HEK293 (cell line): ENCODE measurements at regions not wholly inside any gene's neighbourhood (a gene's known extent, or its start where the extent isn't known, plus 50 kb on each side); places are given as distances from the start of the nearest gene placed in this dataset.

Source experiments
- CTCF ChIA-PET: fragments of 350-600 bp; formaldehyde crosslinking; extraction: SDS; loops from one replicate; lab custom pipeline; 2021; ENCODE audit warnings: antibody characterized with exemption; lab: Yijun Ruan, JAX
- POLR2A ChIA-PET: fragments of 300-600 bp; formaldehyde crosslinking; extraction: SDS; loops from one replicate; lab custom pipeline; 2020; ENCODE audit warnings: antibody characterized with exemption, inconsistent platforms; lab: Yijun Ruan, JAX
- H3K27ac ChIP-seq: fragments of 200-500 bp; sonication (Bioruptor generic); 2 replicates; pipeline ENCODE4 v1.5.1; 2014; ENCODE audit warnings: low read depth, low read length, control low read depth, inconsistent platforms; ENCODE audit errors: extremely low read depth
- H3K36me3 ChIP-seq, 2 experiments: fragments of 200-500 bp in 1 of 2; sonication (Bioruptor generic) in 1 of 2; 1 replicate in 1 of 2; 2 replicates in 1 of 2; pipeline ENCODE4 v1.5.1; 2014 to 2017; ENCODE audit warnings: inconsistent platforms in 2 of 2, low read length in 2 of 2; ENCODE audit not compliant: control insufficient read depth in 2 of 2, insufficient read depth in 1 of 2
- H3K4me1 ChIP-seq: fragments of 200-500 bp; sonication (Bioruptor generic); 2 replicates; pipeline ENCODE4 v1.5.1; 2014; ENCODE audit warnings: mild to moderate bottlenecking, low read length, inconsistent platforms; ENCODE audit not compliant: control insufficient read depth, insufficient read depth
- H3K4me3 ChIP-seq: 2 replicates; pipeline ENCODE4 v1.5.1; 2011; ENCODE audit warnings: low read depth, mild to moderate bottlenecking, control low read depth, low read length, moderate library complexity
- H3K9me3 ChIP-seq: fragments of 200-500 bp; sonication (Bioruptor generic); 2 replicates; pipeline ENCODE4 v1.5.1; 2014; ENCODE audit warnings: low read depth, low read length, inconsistent platforms; ENCODE audit not compliant: control insufficient read depth, insufficient read depth
- IKZF3 ChIP-seq: fragments of 450-650 bp; IDR thresholded peaks from 2 replicates; pipeline ENCODE4 v1.5.0; 2018; ENCODE audit warnings: missing biosample characterization, mild to moderate bottlenecking, missing genetic modification characterization, moderate library complexity
- KLF10 ChIP-seq: fragments of 450-650 bp; IDR thresholded peaks from 2 replicates; pipeline ENCODE4 v1.5.1; 2018; ENCODE audit warnings: missing biosample characterization, mild to moderate bottlenecking, missing genetic modification characterization
- MEIS1 ChIP-seq: sonication (generic); formaldehyde crosslinking; IDR thresholded peaks from 2 replicates; pipeline ENCODE4 v1.8.1; 2022; ENCODE audit warnings: missing genetic modification reagents, mild to moderate bottlenecking, borderline replicate concordance
- SETDB1 ChIP-seq: IDR thresholded peaks from one replicate; pipeline ENCODE4 v1.6.1; 2017; ENCODE audit warnings: mild to moderate bottlenecking, low read length, moderate library complexity, mixed read lengths; ENCODE audit not compliant: insufficient read length
- TRIM28 ChIP-seq: IDR thresholded peaks from 2 replicates; pipeline ENCODE4 v1.6.1; 2011; ENCODE audit warnings: low read length, control low read depth, borderline replicate concordance
- ZBTB21 ChIP-seq: fragments of 450-650 bp; formaldehyde crosslinking; IDR thresholded peaks from 2 replicates; pipeline ENCODE4 v1.5.1; 2017; ENCODE audit warnings: missing biosample characterization, missing genetic modification characterization
- ZEB2 ChIP-seq: fragments of 450-650 bp; formaldehyde crosslinking; IDR thresholded peaks from 2 replicates; pipeline ENCODE4 v1.5.1; 2016; ENCODE audit warnings: missing biosample characterization, missing genetic modification characterization
- ZFP69B ChIP-seq: fragments of 450-650 bp; formaldehyde crosslinking; IDR thresholded peaks from 2 replicates; pipeline ENCODE4 v1.5.1; 2016; ENCODE audit warnings: missing biosample characterization, missing genetic modification characterization
- ZNF133 ChIP-seq: fragments of 450-650 bp; formaldehyde crosslinking; IDR thresholded peaks from 2 replicates; pipeline ENCODE4 v1.5.1; 2016; ENCODE audit warnings: missing biosample characterization, missing genetic modification characterization
- ZNF211 ChIP-seq: fragments of 450-650 bp; formaldehyde crosslinking; IDR thresholded peaks from 2 replicates; pipeline ENCODE4 v1.5.1; 2016; ENCODE audit warnings: low read depth, missing biosample characterization, missing genetic modification characterization
- ZNF221 ChIP-seq: fragments of 450-650 bp; formaldehyde crosslinking; IDR thresholded peaks from 2 replicates; pipeline ENCODE4 v1.5.1; 2017; ENCODE audit warnings: missing biosample characterization, missing genetic modification characterization, borderline replicate concordance
- ZNF223 ChIP-seq: fragments of 450-650 bp; formaldehyde crosslinking; IDR thresholded peaks from 2 replicates; pipeline ENCODE4 v1.5.1; 2016; ENCODE audit warnings: missing biosample characterization, missing genetic modification characterization
- ZNF341 ChIP-seq: fragments of 450-650 bp; formaldehyde crosslinking; IDR thresholded peaks from 2 replicates; pipeline ENCODE4; 2016; ENCODE audit warnings: low read depth, missing biosample characterization, missing genetic modification characterization
- ZNF391 ChIP-seq: fragments of 450-650 bp; formaldehyde crosslinking; IDR thresholded peaks from 2 replicates; pipeline ENCODE4 v1.5.1; 2016; ENCODE audit warnings: low read depth, missing biosample characterization, missing genetic modification characterization, borderline replicate concordance
- ZNF600 ChIP-seq: fragments of 450-650 bp; formaldehyde crosslinking; IDR thresholded peaks from 2 replicates; pipeline ENCODE4 v1.5.1; 2016; ENCODE audit warnings: missing biosample characterization, missing genetic modification characterization
- ZNF626 ChIP-seq: fragments of 450-650 bp; sonication (Bioruptor Pico); formaldehyde crosslinking; IDR thresholded peaks from 2 replicates; pipeline ENCODE4 v1.5.1; 2018; ENCODE audit warnings: missing biosample characterization, missing genetic modification characterization, inconsistent platforms
- ZNF654 ChIP-seq: fragments of 450-650 bp; formaldehyde crosslinking; IDR thresholded peaks from 2 replicates; pipeline ENCODE4 v1.5.1; 2016; ENCODE audit warnings: low read depth, missing biosample characterization, missing genetic modification characterization
- ZNF677 ChIP-seq: fragments of 450-650 bp; IDR thresholded peaks from 2 replicates; pipeline ENCODE4 v1.5.0; 2018; ENCODE audit warnings: missing biosample characterization, mild to moderate bottlenecking, missing genetic modification characterization, moderate library complexity
- ZNF701 ChIP-seq: fragments of 450-650 bp; formaldehyde crosslinking; IDR thresholded peaks from 2 replicates; pipeline ENCODE4 v1.5.1; 2016; ENCODE audit warnings: missing biosample characterization, missing genetic modification characterization
- ZNF830 ChIP-seq: fragments of 450-650 bp; IDR thresholded peaks from 2 replicates; pipeline ENCODE4 v1.5.0; 2018; ENCODE audit warnings: missing biosample characterization, missing genetic modification characterization, low read depth, mild to moderate bottlenecking, moderate library complexity
- ZNF843 ChIP-seq: fragments of 450-650 bp; formaldehyde crosslinking; IDR thresholded peaks from 2 replicates; pipeline ENCODE4 v1.5.1; 2016; ENCODE audit warnings: missing biosample characterization, missing genetic modification characterization
- ZSCAN23 ChIP-seq: fragments of 450-650 bp; formaldehyde crosslinking; IDR thresholded peaks from 2 replicates; pipeline ENCODE4 v1.5.1; 2016; ENCODE audit warnings: missing biosample characterization, missing genetic modification characterization
- TF ChIP-seq, protein P1 (sequence below): fragments of 450-650 bp; formaldehyde crosslinking; IDR thresholded peaks from 2 replicates; pipeline ENCODE4 v1.5.1; 2016; ENCODE audit warnings: missing biosample characterization, missing genetic modification characterization
- TF ChIP-seq, protein P2 (sequence below): fragments of 450-650 bp; formaldehyde crosslinking; IDR thresholded peaks from 2 replicates; pipeline ENCODE4 v1.5.1; 2016; ENCODE audit warnings: missing biosample characterization, missing genetic modification characterization
- TF ChIP-seq, protein P3 (sequence below): fragments of 450-650 bp; formaldehyde crosslinking; IDR thresholded peaks from 2 replicates; pipeline ENCODE4 v1.5.1; 2016; ENCODE audit warnings: missing biosample characterization, missing genetic modification characterization
- TF ChIP-seq, protein P4 (sequence below): fragments of 450-650 bp; formaldehyde crosslinking; IDR thresholded peaks from 2 replicates; pipeline ENCODE4 v1.5.1; 2016; ENCODE audit warnings: missing biosample characterization, missing genetic modification characterization
- TF ChIP-seq, protein P5 (sequence below): fragments of 450-650 bp; formaldehyde crosslinking; IDR thresholded peaks from 2 replicates; pipeline ENCODE4 v1.5.1; 2016; ENCODE audit warnings: missing biosample characterization, missing genetic modification characterization

DNA sequence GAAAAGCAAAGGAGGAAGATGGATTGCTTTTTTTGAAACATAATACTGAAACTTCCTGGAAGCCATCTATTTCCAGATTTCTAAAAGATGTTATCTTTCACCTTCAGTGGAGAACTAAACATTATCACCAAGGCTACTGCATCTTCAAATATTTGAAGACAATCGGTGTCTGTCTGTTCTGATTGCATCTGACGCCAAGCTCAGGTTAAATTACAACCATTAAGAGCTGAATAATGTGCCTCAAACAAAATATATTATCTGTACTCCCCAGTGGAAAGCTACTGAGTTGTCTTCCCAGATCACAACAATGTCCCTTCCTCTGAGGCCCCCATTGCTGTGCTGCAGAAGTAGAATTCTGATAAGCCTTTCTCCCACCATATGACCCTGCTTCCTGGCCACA is 342.3 kb downstream of the PLK2 start:
- no peaks in the 10 kb centered on the region for H3K36me3 ChIP-seq
- peaks cover 4% of the 10 kb centered on the region; the same call in 1 of the 2 replicates for H3K4me1 ChIP-seq
- H3K9me3 ChIP-seq: no peaks in the 10 kb centered on the region
- ChIA-PET POLR2A (no interaction called here), CTCF (interaction anchor here (0.7 kb wide), 1 partner anchor 275 kb away, joined by 3 read pairs; no protein-coding TSS in a partner anchor)
- H3K4me3 ChIP-seq: no peak overlapping the region
- TF ChIP-seq ZSCAN23 (tag by site-specific recombination) (no peak), ZNF830 (tag by site-specific recombination) (no peak), ZNF701 (no peak), ZFP69B (no peak), ZNF221 (no peak), KLF10 (tag by site-specific recombination) (no peak), ZNF133 (tag by site-specific recombination) (no peak), ZNF677 (tag by site-specific recombination) (no peak), ZEB2 (tag by site-specific recombination) (no peak), MEIS1 (no peak), ZNF211 (tag by site-specific recombination) (no peak), TRIM28 (no peak), ZNF600 (tag by site-specific recombination) (no peak), IKZF3 (no peak)
- TF ChIP-seq, protein P1, sequence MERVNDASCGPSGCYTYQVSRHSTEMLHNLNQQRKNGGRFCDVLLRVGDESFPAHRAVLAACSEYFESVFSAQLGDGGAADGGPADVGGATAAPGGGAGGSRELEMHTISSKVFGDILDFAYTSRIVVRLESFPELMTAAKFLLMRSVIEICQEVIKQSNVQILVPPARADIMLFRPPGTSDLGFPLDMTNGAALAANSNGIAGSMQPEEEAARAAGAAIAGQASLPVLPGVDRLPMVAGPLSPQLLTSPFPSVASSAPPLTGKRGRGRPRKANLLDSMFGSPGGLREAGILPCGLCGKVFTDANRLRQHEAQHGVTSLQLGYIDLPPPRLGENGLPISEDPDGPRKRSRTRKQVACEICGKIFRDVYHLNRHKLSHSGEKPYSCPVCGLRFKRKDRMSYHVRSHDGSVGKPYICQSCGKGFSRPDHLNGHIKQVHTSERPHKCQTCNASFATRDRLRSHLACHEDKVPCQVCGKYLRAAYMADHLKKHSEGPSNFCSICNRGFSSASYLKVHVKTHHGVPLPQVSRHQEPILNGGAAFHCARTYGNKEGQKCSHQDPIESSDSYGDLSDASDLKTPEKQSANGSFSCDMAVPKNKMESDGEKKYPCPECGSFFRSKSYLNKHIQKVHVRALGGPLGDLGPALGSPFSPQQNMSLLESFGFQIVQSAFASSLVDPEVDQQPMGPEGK: no peak
- TF ChIP-seq, protein P2, sequence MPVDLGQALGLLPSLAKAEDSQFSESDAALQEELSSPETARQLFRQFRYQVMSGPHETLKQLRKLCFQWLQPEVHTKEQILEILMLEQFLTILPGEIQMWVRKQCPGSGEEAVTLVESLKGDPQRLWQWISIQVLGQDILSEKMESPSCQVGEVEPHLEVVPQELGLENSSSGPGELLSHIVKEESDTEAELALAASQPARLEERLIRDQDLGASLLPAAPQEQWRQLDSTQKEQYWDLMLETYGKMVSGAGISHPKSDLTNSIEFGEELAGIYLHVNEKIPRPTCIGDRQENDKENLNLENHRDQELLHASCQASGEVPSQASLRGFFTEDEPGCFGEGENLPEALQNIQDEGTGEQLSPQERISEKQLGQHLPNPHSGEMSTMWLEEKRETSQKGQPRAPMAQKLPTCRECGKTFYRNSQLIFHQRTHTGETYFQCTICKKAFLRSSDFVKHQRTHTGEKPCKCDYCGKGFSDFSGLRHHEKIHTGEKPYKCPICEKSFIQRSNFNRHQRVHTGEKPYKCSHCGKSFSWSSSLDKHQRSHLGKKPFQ: no peak
- TF ChIP-seq, protein P3, sequence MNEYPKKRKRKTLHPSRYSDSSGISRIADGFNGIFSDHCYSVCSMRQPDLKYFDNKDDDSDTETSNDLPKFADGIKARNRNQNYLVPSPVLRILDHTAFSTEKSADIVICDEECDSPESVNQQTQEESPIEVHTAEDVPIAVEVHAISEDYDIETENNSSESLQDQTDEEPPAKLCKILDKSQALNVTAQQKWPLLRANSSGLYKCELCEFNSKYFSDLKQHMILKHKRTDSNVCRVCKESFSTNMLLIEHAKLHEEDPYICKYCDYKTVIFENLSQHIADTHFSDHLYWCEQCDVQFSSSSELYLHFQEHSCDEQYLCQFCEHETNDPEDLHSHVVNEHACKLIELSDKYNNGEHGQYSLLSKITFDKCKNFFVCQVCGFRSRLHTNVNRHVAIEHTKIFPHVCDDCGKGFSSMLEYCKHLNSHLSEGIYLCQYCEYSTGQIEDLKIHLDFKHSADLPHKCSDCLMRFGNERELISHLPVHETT: no peak
- no peak overlapping the region for H3K27ac ChIP-seq

DNA sequence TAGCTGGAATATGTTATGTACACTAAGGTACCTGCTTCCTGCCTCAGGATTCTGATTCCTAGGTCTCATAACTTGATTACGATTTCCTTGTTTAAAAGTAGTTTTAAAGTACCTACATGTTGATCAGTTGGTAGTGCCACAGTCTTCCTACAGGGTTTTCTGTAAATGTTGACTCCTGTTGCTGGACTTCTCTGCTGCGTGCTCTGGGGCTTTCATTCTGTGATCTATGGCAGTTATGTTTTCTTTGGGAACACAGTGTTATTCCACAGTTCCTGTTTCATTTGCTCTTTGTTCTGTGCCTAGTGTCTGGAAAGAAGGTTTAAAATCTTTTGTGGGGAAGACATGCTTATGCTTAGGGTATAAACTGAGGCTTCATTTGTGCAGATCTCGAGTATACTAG is 343.5 kb downstream of the PLK2 start:
- H3K36me3 ChIP-seq: no peaks in the 10 kb centered on the region
- no peak overlapping the region for H3K4me3 ChIP-seq
- H3K9me3 ChIP-seq: no peaks in the 10 kb centered on the region
- CTCF ChIA-PET: interaction anchor here (0.7 kb wide), 1 partner anchor 337 kb away, joined by 3 read pairs; no protein-coding TSS in a partner anchor
- peaks cover 4% of the 10 kb centered on the region; the same call in 1 of the 2 replicates for H3K4me1 ChIP-seq
- POLR2A ChIA-PET: no interaction called here
- H3K27ac ChIP-seq: no peak overlapping the region
- TF ChIP-seq ZBTB21 (tag by site-specific recombination) (no peak), ZNF391 (tag by site-specific recombination) (no peak), ZNF701 (no peak), SETDB1 (no peak), ZNF341 (tag by site-specific recombination) (no peak), ZNF223 (tag by site-specific recombination) (no peak), ZNF654 (no peak), ZNF843 (no peak), ZNF626 (tag by site-specific recombination) (no peak), ZFP69B (no peak)
- TF ChIP-seq, protein P4, sequence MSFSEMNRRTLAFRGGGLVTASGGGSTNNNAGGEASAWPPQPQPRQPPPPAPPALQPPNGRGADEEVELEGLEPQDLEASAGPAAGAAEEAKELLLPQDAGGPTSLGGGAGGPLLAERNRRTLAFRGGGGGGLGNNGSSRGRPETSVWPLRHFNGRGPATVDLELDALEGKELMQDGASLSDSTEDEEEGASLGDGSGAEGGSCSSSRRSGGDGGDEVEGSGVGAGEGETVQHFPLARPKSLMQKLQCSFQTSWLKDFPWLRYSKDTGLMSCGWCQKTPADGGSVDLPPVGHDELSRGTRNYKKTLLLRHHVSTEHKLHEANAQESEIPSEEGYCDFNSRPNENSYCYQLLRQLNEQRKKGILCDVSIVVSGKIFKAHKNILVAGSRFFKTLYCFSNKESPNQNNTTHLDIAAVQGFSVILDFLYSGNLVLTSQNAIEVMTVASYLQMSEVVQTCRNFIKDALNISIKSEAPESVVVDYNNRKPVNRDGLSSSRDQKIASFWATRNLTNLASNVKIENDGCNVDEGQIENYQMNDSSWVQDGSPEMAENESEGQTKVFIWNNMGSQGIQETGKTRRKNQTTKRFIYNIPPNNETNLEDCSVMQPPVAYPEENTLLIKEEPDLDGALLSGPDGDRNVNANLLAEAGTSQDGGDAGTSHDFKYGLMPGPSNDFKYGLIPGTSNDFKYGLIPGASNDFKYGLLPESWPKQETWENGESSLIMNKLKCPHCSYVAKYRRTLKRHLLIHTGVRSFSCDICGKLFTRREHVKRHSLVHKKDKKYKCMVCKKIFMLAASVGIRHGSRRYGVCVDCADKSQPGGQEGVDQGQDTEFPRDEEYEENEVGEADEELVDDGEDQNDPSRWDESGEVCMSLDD (tag by site-specific recombination): no peak
- TF ChIP-seq, protein P5, sequence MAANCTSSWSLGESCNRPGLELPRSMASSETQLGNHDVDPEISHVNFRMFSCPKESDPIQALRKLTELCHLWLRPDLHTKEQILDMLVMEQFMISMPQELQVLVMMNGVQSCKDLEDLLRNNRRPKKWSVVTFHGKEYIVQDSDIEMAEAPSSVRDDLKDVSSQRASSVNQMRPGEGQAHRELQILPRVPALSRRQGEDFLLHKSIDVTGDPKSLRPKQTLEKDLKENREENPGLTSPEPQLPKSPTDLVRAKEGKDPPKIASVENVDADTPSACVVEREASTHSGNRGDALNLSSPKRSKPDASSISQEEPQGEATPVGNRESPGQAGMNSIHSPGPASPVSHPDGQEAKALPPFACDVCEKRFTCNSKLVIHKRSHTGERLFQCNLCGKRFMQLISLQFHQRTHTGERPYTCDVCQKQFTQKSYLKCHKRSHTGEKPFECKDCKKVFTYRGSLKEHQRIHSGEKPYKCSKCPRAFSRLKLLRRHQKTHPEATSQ: no peak
- TF ChIP-seq, all 188 proteins: peak for 0
